B cell (primary cell): ENCODE measurements at regions not wholly inside any gene's neighbourhood (a gene's known extent, or its start where the extent isn't known, plus 50 kb on each side); places are given as distances from the start of the nearest gene placed in this dataset.

Source experiments
- ATAC-seq: fragments of 200-7000 bp; cut with Tn5 transposase; one replicate; pipeline ENCODE4 v1.10.0; 2021; ENCODE audit warnings: low read depth, mild to moderate bottlenecking, moderate number of reproducible peaks, moderate library complexity
- CTCF ChIA-PET: fragments of 350-600 bp; sonication (Branson Sonifier 250); formaldehyde crosslinking; loops from one replicate; lab custom pipeline; 2021; ENCODE audit warnings: antibody characterized with exemption, inconsistent platforms; lab: Charles Lee
- POLR2A ChIA-PET: fragments of 350-600 bp; sonication (Branson Sonifier 250); formaldehyde crosslinking; loops from one replicate; lab custom pipeline; 2021; ENCODE audit warnings: antibody characterized with exemption; lab: Charles Lee
- DNase-seq: peaks from one replicate; pipeline ENCODE4 v3.0.0; 2013
- H2AFZ ChIP-seq: 2 replicates; pipeline ENCODE4 v1.6.1; 2012; ENCODE audit warnings: mild to moderate bottlenecking, low read depth, low read length; ENCODE audit not compliant: insufficient read depth, poor library complexity, severe bottlenecking
- H3K27ac ChIP-seq, 2 donors: 1 replicate in 1 of 2; 2 replicates in 1 of 2; pipeline ENCODE4 v1.5.1; 2012 to 2013; ENCODE audit warnings: low read length in 2 of 2, mild to moderate bottlenecking in 2 of 2, moderate library complexity in 1 of 2
- H3K27me3 ChIP-seq, 4 experiments: fragments of 200-600 bp in 1 of 4; sonication (generic) in 1 of 4; replicated peaks in 1 of 4; 1 replicate in 2 of 4; 2 replicates in 2 of 4; pipeline versions ENCODE4 v1.6.1 to v1.7.0; 2013 to 2016; ENCODE audit warnings: low read length in 3 of 4, mild to moderate bottlenecking in 2 of 4, mixed read lengths in 1 of 4, moderate library complexity in 1 of 4; ENCODE audit not compliant: insufficient read depth in 4 of 4, control insufficient read depth in 3 of 4; ENCODE audit errors: control extremely low read depth in 1 of 4
- H3K36me3 ChIP-seq, 2 experiments: replicated peaks in 1 of 2; 1 replicate in 1 of 2; 2 replicates in 1 of 2; pipeline versions ENCODE4 v1.6.1 to v1.7.1; 2013; ENCODE audit warnings: low read length in 1 of 2; ENCODE audit not compliant: insufficient read depth in 2 of 2, control insufficient read depth in 1 of 2; ENCODE audit errors: control extremely low read depth in 1 of 2, extremely low read depth in 1 of 2
- H3K4me1 ChIP-seq, 2 donors: fragments of 200-600 bp in 1 of 2; sonication (generic) in 1 of 2; 1 replicate in 1 of 2; 2 replicates in 1 of 2; pipeline versions ENCODE4 v1.5.1 to v1.6.1; 2013 to 2017; ENCODE audit warnings: low read length in 2 of 2; ENCODE audit not compliant: control insufficient read depth in 2 of 2, insufficient read depth in 2 of 2
- H3K4me2 ChIP-seq: replicated peaks from 2 replicates; pipeline ENCODE3; 2012; ENCODE audit warnings: mild to moderate bottlenecking, low read depth, low read length; ENCODE audit not compliant: poor library complexity, severe bottlenecking
- H3K4me3 ChIP-seq, 5 experiments: fragments of 200-600 bp in 1 of 5; sonication (generic) in 1 of 5; 1 replicate in 3 of 5; 2 replicates in 2 of 5; pipeline versions ENCODE4 v1.5.1 to v1.7.0; 2011 to 2016; ENCODE audit warnings: low read length in 4 of 5, mild to moderate bottlenecking in 4 of 5, low read depth in 2 of 5, control low read depth in 1 of 5, moderate library complexity in 1 of 5; ENCODE audit not compliant: insufficient read depth in 1 of 5; ENCODE audit errors: control extremely low read depth in 1 of 5, extremely low read depth in 1 of 5
- H3K79me2 ChIP-seq: fragments of 200-600 bp; sonication (generic); one replicate; pipeline ENCODE4 v1.6.0; 2016; ENCODE audit warnings: low read length; ENCODE audit not compliant: control insufficient read depth, insufficient read depth
- H3K9ac ChIP-seq: fragments of 200-600 bp; sonication (generic); 2 replicates; pipeline ENCODE4 v1.6.1; 2017; ENCODE audit warnings: mild to moderate bottlenecking, low read length, moderate library complexity
- H3K9me3 ChIP-seq, 3 donors: one replicate each; pipeline versions ENCODE4 v1.6.1 to v1.7.1; 2013; ENCODE audit warnings: low read length in 2 of 3; ENCODE audit not compliant: control insufficient read depth in 2 of 3, insufficient read depth in 1 of 3; ENCODE audit errors: control extremely low read depth in 1 of 3
- H4K20me1 ChIP-seq: 2 replicates; pipeline ENCODE4 v1.6.0; 2012; ENCODE audit warnings: mild to moderate bottlenecking, low read length; ENCODE audit not compliant: insufficient read depth, control insufficient read depth, poor library complexity, severe bottlenecking
- H3K27ac Mint-ChIP-seq: one replicate; pipeline ENCODE4 v1.8.0; 2021; ENCODE audit warnings: mixed read lengths
- H3K27me3 Mint-ChIP-seq: one replicate; pipeline ENCODE4 v1.8.0; 2021; ENCODE audit warnings: mixed read lengths
- H3K4me1 Mint-ChIP-seq: one replicate; pipeline ENCODE4 v1.8.0; 2021; ENCODE audit warnings: mixed read lengths
- H3K4me3 Mint-ChIP-seq: one replicate; pipeline ENCODE4 v1.8.0; 2021; ENCODE audit warnings: mixed read lengths
- H3K9me3 Mint-ChIP-seq: one replicate; pipeline ENCODE4 v1.8.0; 2022; ENCODE audit warnings: mixed read lengths; ENCODE audit not compliant: insufficient read depth
- EZH2 ChIP-seq: IDR thresholded peaks from 2 replicates; pipeline ENCODE4 v1.6.1; 2012; ENCODE audit warnings: borderline replicate concordance, low read depth, mild to moderate bottlenecking, moderate library complexity, low read length; ENCODE audit not compliant: insufficient read depth, poor library complexity, severe bottlenecking
- WGBS: methylation state at CpG from one replicate; pipeline ENCODE4 v1.1.5; 2013; ENCODE audit warnings: missing lambda C conversion rate; ENCODE audit not compliant: insufficient coverage; 5-methylcytosine and 5-hydroxymethylcytosine counted together
- intact Hi-C: fragments of 100-400 bp; cut with micrococcal nuclease; formaldehyde crosslinking; loops from one replicate; pipeline ENCODE4 v1.10.0; 2022
- TF ChIP-seq, protein P1 (sequence below): fragments of 200-600 bp; IDR thresholded peaks from one replicate; pipeline ENCODE4 v1.8.0; 2022; ENCODE audit warnings: antibody characterized with exemption, mild to moderate bottlenecking

DNA sequence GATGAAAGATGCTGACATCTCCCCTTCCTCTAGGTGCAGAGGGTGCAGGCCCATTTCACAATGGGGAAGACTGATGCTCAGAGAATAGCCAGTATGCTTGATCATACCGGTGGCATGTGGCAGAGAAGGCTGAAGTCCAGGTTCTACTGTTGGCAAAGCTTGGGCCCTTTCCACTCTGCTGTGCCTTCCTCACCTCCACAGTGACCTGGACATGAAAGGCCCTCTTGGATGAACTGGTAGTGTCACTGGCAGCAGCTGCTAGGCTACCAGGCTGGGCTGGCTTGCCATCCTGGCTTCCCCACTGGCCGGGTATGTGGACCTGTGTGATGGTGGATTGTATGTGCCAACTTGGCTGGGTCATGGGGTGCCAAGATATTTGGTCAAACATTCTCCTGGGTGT is 92.0 kb downstream of the GADD45G start:
- Histone ChIP-seq H3K4me2 (no peak overlapping the region), H2AFZ (no peak overlapping the region), H3K4me3 (no peak overlapping the region), H3K9me3 (peaks cover 0 to 2% (median 0%) of the 10 kb centered on the region in 3 donors), H3K27me3 (peaks cover 0 to 4% (median 0%) of the 10 kb centered on the region in 4 experiments), H3K9ac (no peak overlapping the region), H4K20me1 (no peaks in the 10 kb centered on the region), H3K4me1 (peaks cover 9 to 14% of the 10 kb centered on the region in 2 donors), H3K27ac (no peak overlapping the region), H3K79me2 (no peaks in the 10 kb centered on the region), H3K36me3 (no peaks in the 10 kb centered on the region)
- TF ChIP-seq, protein P1, sequence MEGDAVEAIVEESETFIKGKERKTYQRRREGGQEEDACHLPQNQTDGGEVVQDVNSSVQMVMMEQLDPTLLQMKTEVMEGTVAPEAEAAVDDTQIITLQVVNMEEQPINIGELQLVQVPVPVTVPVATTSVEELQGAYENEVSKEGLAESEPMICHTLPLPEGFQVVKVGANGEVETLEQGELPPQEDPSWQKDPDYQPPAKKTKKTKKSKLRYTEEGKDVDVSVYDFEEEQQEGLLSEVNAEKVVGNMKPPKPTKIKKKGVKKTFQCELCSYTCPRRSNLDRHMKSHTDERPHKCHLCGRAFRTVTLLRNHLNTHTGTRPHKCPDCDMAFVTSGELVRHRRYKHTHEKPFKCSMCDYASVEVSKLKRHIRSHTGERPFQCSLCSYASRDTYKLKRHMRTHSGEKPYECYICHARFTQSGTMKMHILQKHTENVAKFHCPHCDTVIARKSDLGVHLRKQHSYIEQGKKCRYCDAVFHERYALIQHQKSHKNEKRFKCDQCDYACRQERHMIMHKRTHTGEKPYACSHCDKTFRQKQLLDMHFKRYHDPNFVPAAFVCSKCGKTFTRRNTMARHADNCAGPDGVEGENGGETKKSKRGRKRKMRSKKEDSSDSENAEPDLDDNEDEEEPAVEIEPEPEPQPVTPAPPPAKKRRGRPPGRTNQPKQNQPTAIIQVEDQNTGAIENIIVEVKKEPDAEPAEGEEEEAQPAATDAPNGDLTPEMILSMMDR: no peak
- no peak for TF ChIP-seq EZH2
- no peak overlapping the region for H3K4me3 Mint-ChIP-seq
- ATAC-seq: no peak
- intact Hi-C loops: no loop called here
- 100% methylated on average over 1 of the region's 2 CpGs for WGBS
- no peak overlapping the region for H3K27ac Mint-ChIP-seq
- H3K9me3 Mint-ChIP-seq: no peaks in the 10 kb centered on the region
- peaks cover 14% of the 10 kb centered on the region for H3K27me3 Mint-ChIP-seq
- ChIA-PET CTCF (no interaction called here), POLR2A (no interaction called here)
- no peak for DNase-seq
- H3K4me1 Mint-ChIP-seq: peaks cover 17% of the 10 kb centered on the region

- DNase-seq (no peak), ATAC-seq (no peak)
- POLR2A ChIA-PET: no interaction called here
- CTCF ChIA-PET: no interaction called here
- intact Hi-C loops: no loop called here
- TF ChIP-seq, protein P1: no peak
- TF ChIP-seq EZH2: no peak
- Histone ChIP-seq H3K4me3 (no peak overlapping the region), H3K9ac (no peak overlapping the region), H3K27me3 (no peaks in the 10 kb centered on the region), H4K20me1 (no peaks in the 10 kb centered on the region), H3K36me3 (no peaks in the 10 kb centered on the region), H3K27ac (no peak overlapping the region), H3K4me2 (no peak overlapping the region), H3K79me2 (no peaks in the 10 kb centered on the region), H2AFZ (no peak overlapping the region), H3K4me1 (peaks cover 12 to 17% of the 10 kb centered on the region in 2 donors), H3K9me3 (peaks cover 0 to 2% (median 0%) of the 10 kb centered on the region in 3 donors)
- Mint-ChIP-seq H3K27me3 (peaks cover 14% of the 10 kb centered on the region), H3K4me1 (peaks cover 19% of the 10 kb centered on the region), H3K4me3 (no peak overlapping the region), H3K9me3 (no peaks in the 10 kb centered on the region), H3K27ac (no peak overlapping the region)
- 98% methylated on average over 3 of the region's 3 CpGs for WGBS
Measured at GRCh38 chr9:89697553-89697952, 92.7 kb downstream of the GADD45G start.
